Stimulated activated CD4-positive, alpha-beta T cell treated with anti-CD3 and anti-CD28 coated beads, Interleukin-4, amount 100 ng/mL, for 24 hours (primary cell): ENCODE measurements at regions not wholly inside any gene's neighbourhood (a gene's known extent, or its start where the extent isn't known, plus 50 kb on each side); places are given as distances from the start of the nearest gene placed in this dataset.

ENCODE experiments used
- DNase-seq: peaks from one replicate; pipeline ENCODE4 v3.0.0-alpha.2; 2020

DNA sequence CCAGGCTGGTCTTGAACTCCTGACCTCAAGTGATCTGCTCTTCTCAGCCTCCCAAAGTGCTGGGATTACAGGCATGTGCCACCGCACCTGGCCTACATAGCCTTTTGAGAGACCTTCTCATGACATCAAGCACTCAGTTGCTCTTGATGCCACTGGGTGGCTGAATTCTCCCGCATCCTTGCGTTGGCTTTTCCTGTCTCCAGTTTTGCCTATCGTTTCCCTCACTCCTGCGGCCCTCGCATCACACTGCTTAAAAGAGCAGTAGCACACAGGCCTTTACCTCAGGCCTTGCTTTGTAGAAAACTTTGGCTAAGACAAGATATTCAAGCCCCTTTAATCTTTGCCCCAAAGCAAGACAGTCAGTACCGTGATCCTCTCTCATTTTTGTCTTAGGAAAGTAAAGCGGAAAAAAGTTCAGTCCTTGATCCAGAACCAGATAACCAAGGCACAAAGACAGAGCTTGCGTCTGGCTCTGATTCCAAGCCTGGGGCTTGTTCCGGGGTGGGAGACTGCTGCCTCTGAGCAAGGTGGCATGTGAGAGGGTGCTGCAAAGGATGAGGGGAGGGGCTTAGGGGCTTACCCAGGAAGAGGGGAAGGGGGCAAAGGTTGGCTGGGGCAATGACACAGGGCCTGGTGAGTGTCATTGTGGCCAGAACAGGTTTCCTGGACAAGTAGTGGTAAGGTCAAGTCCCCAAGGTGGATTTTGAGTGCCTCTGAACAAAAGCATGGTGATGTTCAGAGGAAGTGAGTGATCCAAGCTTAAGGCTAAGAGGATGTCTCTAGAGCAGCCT, 175.0 kb upstream of the TLE3 start:
- no peak for DNase-seq

DNA sequence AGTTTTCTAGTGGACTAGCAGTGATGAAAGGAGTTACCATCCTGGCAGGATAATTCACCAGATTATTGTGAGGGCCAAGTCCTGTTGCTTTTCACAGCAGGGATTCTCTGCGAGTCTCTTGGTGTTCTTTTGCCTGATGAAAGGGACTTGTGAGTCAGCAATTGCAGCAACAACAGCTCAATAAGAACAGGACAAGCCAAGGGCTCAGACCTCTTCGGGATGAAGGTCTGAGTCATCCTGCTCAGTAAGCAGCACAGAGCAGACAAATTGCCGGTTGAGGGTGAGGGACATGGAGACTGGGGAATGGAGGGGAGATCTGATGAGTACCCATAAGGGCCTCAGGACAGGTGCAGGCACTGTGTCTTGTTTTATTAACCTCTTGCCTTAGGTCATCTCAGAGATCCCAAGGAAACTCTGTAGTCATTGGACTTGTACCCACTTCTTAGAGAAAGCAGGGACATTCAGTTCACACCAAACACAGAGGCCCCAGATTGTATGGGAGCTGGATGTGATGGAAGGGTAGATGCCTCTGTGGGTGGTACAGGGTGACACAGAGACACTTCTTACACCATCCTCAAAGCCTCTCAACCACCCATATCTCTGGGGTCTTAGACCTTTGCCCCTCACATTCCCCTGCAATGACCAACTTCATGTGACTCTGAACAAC, 173.8 kb upstream of the TLE3 start:
- DNase-seq: no peak

- DNase-seq: no peak
These were observed 173.0 kb upstream of the TLE3 start for GRCh38 chr15:70270752-70271111.

DNA sequence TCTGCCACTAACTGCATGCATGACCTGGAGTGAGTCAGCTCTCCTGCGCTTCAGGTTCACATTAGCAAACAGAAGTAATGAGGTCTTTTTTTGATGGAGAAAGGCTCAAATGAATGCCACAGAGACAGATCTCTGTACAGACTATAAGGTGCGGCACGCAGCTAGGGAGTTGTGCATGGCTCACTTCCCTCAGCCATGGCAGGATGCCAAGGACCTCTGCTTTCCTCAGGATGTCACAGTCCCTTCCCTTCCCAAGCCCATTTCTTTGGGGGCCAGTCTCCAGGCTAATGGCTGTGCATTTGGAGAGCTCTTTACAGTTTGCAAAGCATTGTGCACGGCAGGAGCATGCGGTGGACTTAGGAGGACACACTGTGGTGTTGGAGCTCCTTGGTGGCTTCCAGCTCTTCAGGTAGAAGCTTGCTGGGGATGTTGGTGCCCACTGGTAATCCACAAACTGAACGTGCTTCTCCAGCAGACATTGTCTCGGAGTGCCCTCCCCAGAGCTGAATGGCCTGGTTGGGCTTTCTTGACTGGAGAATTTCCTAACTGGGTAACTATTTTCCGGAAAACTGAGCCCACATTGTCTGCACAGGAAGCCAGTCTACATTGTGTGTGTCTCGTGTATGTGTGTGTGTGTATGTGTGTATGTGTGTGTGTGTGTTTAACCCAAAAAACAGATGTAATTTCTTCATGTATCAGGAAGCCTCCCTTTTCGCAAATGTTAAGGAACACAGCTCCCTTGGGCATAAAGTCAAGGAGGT, 172.5 kb upstream of the TLE3 start:
- no peak for DNase-seq

DNA sequence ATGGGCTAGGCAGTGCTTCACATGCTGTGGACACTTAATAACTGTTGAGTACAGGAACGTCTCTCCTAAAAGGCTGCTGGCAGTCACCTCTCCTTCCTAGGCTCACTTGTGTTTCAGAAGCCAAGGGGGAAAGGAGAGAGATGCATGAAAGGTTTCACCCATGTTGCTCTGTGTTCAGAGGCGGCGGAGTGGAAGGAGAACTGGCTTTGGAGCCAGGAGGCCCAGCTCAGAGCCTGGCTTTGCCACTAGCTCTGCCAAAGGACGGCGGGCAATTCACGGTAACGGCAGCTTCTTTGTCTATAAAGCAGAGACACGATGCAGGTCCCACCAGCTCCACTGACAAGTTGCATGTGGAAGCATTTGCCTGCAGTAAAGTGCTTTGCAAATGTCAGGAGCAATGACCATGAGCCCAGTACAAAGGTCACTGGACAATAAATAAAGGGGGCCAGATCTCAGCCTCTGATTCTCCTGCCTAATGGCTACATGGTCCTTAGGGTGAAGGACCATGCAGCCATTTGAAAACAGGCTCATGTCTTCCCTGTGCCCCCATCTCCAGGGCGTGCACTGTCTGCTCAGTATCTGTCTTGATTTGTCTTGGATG, 171.7 kb upstream of the TLE3 start:
- DNase-seq: no peak

GRCh38 chr15:70268698-70269251, 171.1 kb upstream of the TLE3 start:
- DNase-seq: no peak

DNA sequence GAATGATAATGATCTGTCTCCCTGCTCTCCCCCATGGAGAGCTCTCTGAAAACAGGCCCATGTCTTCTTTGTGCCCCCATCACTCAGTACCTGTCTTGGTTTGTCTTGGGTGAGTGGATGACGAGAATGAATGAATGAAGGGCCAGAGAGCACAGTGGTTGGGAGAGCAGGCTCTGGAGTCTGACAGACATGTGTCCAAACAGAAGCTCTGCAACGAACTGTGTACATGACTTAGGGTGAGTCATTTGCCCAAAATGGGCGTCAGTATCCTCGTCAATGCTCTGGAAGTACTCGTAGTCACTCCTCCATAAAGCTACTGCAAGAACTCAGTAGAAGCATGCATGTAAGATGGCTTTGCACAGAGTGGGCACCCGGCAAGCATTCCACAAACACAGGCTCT, 170.2 kb upstream of the TLE3 start:
- DNase-seq: no peak

- no peak for DNase-seq
These were observed 169.6 kb upstream of the TLE3 start for GRCh38 chr15:70267306-70267705.

DNA sequence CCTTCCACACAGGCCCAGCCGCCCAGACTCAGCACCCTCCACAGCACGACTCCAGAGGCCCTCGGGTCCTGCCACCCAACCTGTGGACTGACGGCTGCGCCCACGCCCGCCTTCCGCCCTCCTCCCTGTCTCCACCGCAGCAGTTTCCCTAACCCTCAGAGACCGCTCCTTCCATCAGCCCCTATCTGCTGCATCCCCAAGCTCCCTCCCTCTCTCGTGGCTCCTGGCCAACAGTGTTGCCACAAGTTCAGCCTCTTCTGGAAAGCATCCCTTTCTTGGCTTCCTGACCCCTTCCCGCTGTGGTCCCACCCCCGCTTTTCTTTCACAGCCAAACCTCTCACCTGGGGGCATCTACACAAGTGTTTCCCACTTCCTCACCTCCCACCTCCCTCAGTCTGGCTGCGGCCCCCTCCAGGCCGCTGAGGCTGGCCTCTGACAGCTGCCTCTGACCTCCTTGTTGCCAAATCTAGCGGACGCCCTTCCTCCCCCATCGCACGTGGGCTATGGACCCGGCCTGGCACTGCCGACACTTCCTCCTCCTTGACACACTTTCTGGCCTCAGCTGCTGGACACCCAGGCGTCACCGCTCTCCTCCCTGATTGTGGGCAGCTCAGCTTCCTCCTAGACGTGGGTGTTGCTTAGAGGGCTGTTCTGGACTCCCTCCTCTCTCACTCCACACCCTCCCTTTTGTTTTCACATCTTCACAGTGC, 168.8 kb upstream of the TLE3 start:
- no peak for DNase-seq

GRCh38 chr15:70265986-70266385, 168.3 kb upstream of the TLE3 start:
- DNase-seq: no peak

GRCh38 chr15:70265466-70265978, 167.8 kb upstream of the TLE3 start:
- no peak for DNase-seq

DNA sequence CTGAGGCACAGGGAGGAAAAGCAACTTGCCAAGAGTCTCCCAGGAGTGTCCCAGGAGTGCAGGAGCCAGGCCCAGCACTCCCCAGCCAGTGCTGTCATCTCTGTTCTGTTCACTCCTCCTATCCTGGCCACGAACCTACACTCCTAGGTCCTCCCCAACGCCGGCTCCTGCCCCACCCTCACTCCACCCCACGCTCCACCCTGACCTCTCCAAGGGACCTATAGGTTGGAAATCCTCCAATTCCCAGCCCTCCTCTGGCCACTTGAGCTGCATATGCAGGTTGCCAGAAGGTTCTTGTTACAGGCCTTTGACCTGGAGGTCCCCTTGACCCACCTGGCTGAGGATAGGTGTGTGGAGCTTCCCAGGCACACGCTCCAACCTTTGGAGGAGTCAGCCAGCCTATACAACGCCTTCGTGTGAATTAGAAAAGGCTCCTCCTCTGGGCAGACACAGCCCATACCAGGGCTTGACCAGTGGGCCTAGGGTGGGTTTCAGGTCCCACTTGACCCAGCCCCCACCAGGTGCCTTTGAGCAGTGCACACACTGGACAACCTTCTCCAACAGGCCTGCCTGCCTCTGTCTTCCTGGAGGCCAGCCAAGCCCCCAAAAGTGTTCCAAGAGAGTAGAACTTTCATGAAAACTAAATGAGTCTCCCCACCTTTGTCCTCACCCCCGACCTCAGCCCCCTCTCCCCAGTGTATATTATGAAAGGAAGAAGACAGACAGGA, 167.2 kb upstream of the TLE3 start:
- DNase-seq: no peak

DNA sequence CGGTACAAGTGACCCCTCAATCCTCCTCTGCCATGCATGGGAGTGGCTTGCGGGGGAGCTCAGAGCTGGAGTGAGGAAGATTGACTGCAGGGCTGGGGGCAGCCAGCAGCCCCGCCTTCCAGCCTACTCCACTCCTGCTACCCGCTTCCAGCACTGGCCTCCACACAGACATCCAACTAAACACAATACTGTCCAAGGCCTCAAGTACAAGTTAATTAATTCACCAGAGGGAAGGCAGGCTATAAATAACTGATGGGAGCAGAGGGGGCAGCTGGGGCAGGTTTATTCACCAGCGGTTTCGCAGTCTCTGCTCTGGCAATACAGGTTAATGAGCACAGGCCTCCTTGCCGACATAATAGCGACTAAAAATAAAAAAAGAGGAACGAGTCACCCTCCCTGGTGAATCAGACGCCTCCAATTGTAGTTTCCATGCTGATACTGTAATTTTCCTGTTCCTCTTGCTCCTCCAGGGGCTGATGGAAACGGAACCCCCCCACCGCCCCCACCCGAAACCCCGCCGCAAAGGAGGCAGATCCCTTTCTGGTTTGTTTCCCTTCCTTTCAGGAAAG, 166.4 kb upstream of the TLE3 start:
- DNase-seq: no peak

DNA sequence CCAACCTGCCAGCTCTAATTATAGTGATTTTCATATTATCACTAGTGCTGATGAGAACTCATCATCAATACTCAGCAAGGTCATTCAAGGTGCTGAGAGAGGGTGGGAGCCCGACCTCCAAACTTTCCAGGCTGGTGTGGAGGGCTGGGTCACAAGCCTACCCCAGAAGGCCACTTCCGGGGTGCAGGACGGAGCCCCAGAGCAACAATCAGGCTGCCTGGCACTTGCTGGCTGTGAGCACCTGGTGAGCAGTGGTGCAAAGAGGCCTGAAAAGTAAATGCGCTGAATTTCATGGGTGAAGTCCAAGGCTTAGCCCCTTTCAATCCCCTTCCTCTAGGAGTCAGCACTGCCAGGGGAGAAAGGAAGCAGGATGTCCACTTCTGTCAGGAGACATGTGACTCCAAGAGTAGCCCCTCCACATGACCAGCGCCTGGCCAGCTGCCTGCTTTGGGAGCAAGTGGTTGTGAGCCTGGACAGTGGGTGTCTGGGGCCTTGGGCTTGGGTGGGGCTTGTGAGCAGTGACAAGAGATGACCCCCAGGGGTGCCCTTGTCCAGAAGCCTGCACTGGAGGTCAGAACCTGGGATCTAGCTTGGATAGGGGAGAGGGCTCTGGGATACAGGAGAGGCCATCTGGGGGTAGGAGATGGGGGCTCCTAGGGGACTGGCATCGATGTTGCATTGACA, 165.0 kb upstream of the TLE3 start:
- DNase-seq: no peak

DNA sequence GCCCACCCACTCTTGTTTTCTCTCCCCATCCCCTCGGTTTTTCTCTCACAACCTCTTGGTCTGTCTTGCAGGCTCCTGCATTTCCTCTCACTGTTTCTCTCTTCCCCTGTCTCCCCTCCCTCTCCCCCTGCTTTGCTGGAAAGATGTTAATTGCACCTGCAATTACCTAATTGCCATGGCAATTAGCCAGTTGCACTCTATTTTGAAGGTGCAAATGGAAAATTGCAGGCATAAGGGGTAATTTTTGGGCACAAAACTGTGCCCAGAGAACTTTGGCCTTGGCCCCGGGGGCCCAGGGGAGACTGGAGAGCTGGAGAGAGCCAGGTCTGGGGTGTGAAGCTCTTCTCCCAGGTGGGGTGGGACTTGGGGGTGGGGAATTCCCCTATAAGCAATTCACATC, 164.5 kb upstream of the TLE3 start:
- DNase-seq: no peak

DNA sequence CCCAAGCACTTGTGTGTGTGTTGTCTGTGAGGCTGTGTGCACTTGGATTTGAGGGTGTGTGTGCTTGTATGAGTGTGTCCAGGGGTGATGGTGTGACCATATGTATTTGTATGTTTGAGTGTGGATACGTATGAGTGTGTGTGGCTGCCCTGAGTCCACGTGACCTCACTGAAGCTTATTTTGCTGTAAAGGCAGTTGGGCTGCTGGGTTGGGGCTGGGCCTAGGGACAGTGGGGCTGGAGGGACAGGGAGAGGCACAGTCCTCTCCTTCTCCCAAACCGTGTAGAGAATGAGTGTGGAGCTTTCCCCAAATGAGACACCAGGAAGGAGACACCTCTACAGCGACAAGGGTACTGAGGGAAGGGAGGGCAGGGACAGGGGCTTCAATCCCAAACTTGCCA, 163.4 kb upstream of the TLE3 start:
- no peak for DNase-seq

- no peak for DNase-seq
These were observed 162.9 kb upstream of the TLE3 start for GRCh38 chr15:70260580-70260979.

- peak; percentile 19 for DNase-seq
These were observed 162.2 kb upstream of the TLE3 start for GRCh38 chr15:70259640-70260508.

- DNase-seq: peak; percentile 56
These were observed 161.3 kb upstream of the TLE3 start for GRCh38 chr15:70259028-70259424.
